H1 (cell line): ENCODE measurements at regions not wholly inside any gene's neighbourhood (a gene's known extent, or its start where the extent isn't known, plus 50 kb on each side); places are given as distances from the start of the nearest gene placed in this dataset.

Source experiments
- CTCF ChIA-PET: fragments of 300-600 bp; sonication (Branson Sonifier 250); formaldehyde crosslinking; loops from one replicate; lab custom pipeline; 2021; ENCODE audit not compliant: partially characterized antibody; lab: Charles Lee
- POLR2A ChIA-PET: fragments of 300-600 bp; sonication (Branson Sonifier 250); formaldehyde crosslinking; loops from one replicate; lab custom pipeline; 2021; ENCODE audit warnings: inconsistent platforms; ENCODE audit not compliant: partially characterized antibody; lab: Charles Lee
- DNase-seq, 2 experiments: peaks; one replicate each; pipeline versions ENCODE4 v3.0.0 to v3.0.0-alpha.2; 2010 to 2022; ENCODE audit warnings: low spot score in 2 of 2, low read depth in 1 of 2, mixed read lengths in 1 of 2
- FAIRE-seq: peaks from 2 replicates; lab custom pipeline; 2011; peaks lifted over from hg19 to GRCh38; lab: Jason Lieb, UNC
- H2AFZ ChIP-seq: 2 replicates; pipeline ENCODE4 v1.8.1; 2012; ENCODE audit warnings: low read length, inconsistent platforms
- H2AK5ac ChIP-seq: 2 replicates; pipeline ENCODE4 v1.6.1; 2013; ENCODE audit warnings: low read depth, low read length
- H2BK120ac ChIP-seq: replicated peaks from 2 replicates; pipeline ENCODE3; 2013; ENCODE audit warnings: low read depth, low read length, inconsistent platforms
- H2BK12ac ChIP-seq: 2 replicates; pipeline ENCODE4 v1.6.1; 2013; ENCODE audit warnings: low read depth, low read length
- H2BK15ac ChIP-seq: 2 replicates; pipeline ENCODE4 v1.6.1; 2013; ENCODE audit warnings: low read length
- H2BK20ac ChIP-seq: 2 replicates; pipeline ENCODE4 v1.6.1; 2013; ENCODE audit warnings: low read length
- H2BK5ac ChIP-seq: 2 replicates; pipeline ENCODE4 v1.6.1; 2013; ENCODE audit warnings: low read depth, low read length
- H3K14ac ChIP-seq: 2 replicates; pipeline ENCODE4 v1.6.1; 2013; ENCODE audit warnings: inconsistent platforms; ENCODE audit not compliant: insufficient read length
- H3K18ac ChIP-seq: 2 replicates; pipeline ENCODE4 v1.6.1; 2013; ENCODE audit warnings: low read length; ENCODE audit errors: extremely low read depth
- H3K23ac ChIP-seq: 2 replicates; pipeline ENCODE4 v1.6.1; 2013; ENCODE audit warnings: inconsistent platforms; ENCODE audit not compliant: insufficient read length
- H3K23me2 ChIP-seq: 2 replicates; pipeline ENCODE4 v1.6.1; 2013; ENCODE audit warnings: low read depth, low read length
- H3K27ac ChIP-seq: 2 replicates; pipeline ENCODE4 v1.6.1; 2011; ENCODE audit warnings: low read depth, low read length, inconsistent platforms
- H3K27me3 ChIP-seq, 4 experiments: replicated peaks in 1 of 4; 1 replicate in 1 of 4; 2 replicates in 3 of 4; pipeline versions ENCODE4 v1.6.1 to v1.8.1; 2011 to 2013; ENCODE audit warnings: low read length in 3 of 4, mild to moderate bottlenecking in 3 of 4, inconsistent platforms in 2 of 4, mixed read lengths in 2 of 4, moderate library complexity in 1 of 4; ENCODE audit not compliant: control insufficient read depth in 3 of 4, insufficient read depth in 3 of 4; ENCODE audit errors: extremely low read depth in 1 of 4
- H3K36me3 ChIP-seq, 4 experiments: 2 replicates each; pipeline versions ENCODE4 v1.6.1 to v1.8.1; 2011 to 2013; ENCODE audit warnings: mild to moderate bottlenecking in 4 of 4, low read length in 3 of 4, moderate library complexity in 2 of 4, control low read depth in 1 of 4, inconsistent platforms in 1 of 4; ENCODE audit not compliant: insufficient read depth in 4 of 4, control insufficient read depth in 2 of 4
- H3K4ac ChIP-seq: replicated peaks from 2 replicates; pipeline ENCODE3; 2013; ENCODE audit warnings: low read length, low read depth, mixed read lengths, inconsistent platforms; ENCODE audit not compliant: insufficient read length
- H3K4me1 ChIP-seq, 4 experiments: replicated peaks in 1 of 4; 1 replicate in 1 of 4; 2 replicates in 3 of 4; pipeline versions ENCODE4 v1.6.1 to v1.8.1; 2011 to 2013; ENCODE audit warnings: low read length in 3 of 4, inconsistent platforms in 2 of 4, mixed read lengths in 1 of 4; ENCODE audit not compliant: insufficient read depth in 4 of 4, control insufficient read depth in 3 of 4
- H3K4me2 ChIP-seq, 2 experiments: 2 replicates each; pipeline versions ENCODE4 v1.6.1 to v1.8.1; 2011 to 2013; ENCODE audit warnings: low read depth in 2 of 2, low read length in 2 of 2, control low read depth in 1 of 2, inconsistent platforms in 1 of 2, mild to moderate bottlenecking in 1 of 2; ENCODE audit not compliant: insufficient read depth in 1 of 2
- H3K4me3 ChIP-seq, 4 experiments: fragments of 200-600, 300-600 bp in 1 of 4; sonication (generic), shearing (Covaris generic), sonication (Bioruptor Twin) in 1 of 4; 2 replicates each; pipeline versions ENCODE4 v1.5.1 to v1.8.1; 2011 to 2016; ENCODE audit warnings: low read length in 4 of 4, low read depth in 3 of 4, control low read depth in 2 of 4, inconsistent platforms in 2 of 4, mild to moderate bottlenecking in 2 of 4, mixed read lengths in 1 of 4, moderate library complexity in 1 of 4; ENCODE audit not compliant: insufficient read depth in 2 of 4; ENCODE audit errors: extremely low read depth in 1 of 4
- H3K56ac ChIP-seq: replicated peaks from 2 replicates; pipeline ENCODE3; 2013; ENCODE audit warnings: low read depth, mild to moderate bottlenecking, mixed read lengths, low read length, inconsistent platforms; ENCODE audit not compliant: insufficient read length
- H3K79me1 ChIP-seq: 2 replicates; pipeline ENCODE4 v1.6.1; 2013; ENCODE audit warnings: low read depth, low read length, control low read depth
- H3K79me2 ChIP-seq, 2 experiments: 2 replicates each; pipeline versions ENCODE4 v1.6.1 to v1.8.1; 2012 to 2013; ENCODE audit warnings: low read length in 2 of 2, mild to moderate bottlenecking in 2 of 2, inconsistent platforms in 1 of 2; ENCODE audit not compliant: insufficient read depth in 2 of 2, control insufficient read depth in 1 of 2
- H3K9ac ChIP-seq, 4 experiments: replicated peaks in 1 of 4; 1 replicate in 1 of 4; 2 replicates in 3 of 4; pipeline versions ENCODE4 v1.6.1 to v1.8.1; 2011 to 2013; ENCODE audit warnings: low read depth in 3 of 4, low read length in 3 of 4, control low read depth in 2 of 4, mild to moderate bottlenecking in 2 of 4, moderate library complexity in 2 of 4, inconsistent platforms in 1 of 4; ENCODE audit errors: extremely low read depth in 1 of 4
- H3K9me3 ChIP-seq, 2 experiments: 2 replicates each; pipeline versions ENCODE4 v1.6.1 to v1.8.1; 2012 to 2013; ENCODE audit warnings: mild to moderate bottlenecking in 2 of 2, moderate library complexity in 2 of 2, control low read depth in 1 of 2, inconsistent platforms in 1 of 2, low read depth in 1 of 2, low read length in 1 of 2, mixed read lengths in 1 of 2; ENCODE audit not compliant: insufficient read depth in 2 of 2
- H4K20me1 ChIP-seq, 2 experiments: replicated peaks in 1 of 2; 2 replicates each; pipeline versions ENCODE3 to v1.8.1; 2011 to 2013; ENCODE audit warnings: inconsistent platforms in 2 of 2, low read length in 2 of 2, mild to moderate bottlenecking in 1 of 2; ENCODE audit not compliant: insufficient read depth in 2 of 2, control insufficient read depth in 1 of 2
- H4K5ac ChIP-seq: 2 replicates; pipeline ENCODE4 v1.6.1; 2013; ENCODE audit warnings: low read length, low read depth, mixed read lengths, inconsistent platforms; ENCODE audit not compliant: insufficient read length
- H4K8ac ChIP-seq: 2 replicates; pipeline ENCODE4 v1.8.0; 2013; ENCODE audit warnings: mild to moderate bottlenecking, moderate library complexity, low read length, inconsistent platforms; ENCODE audit not compliant: insufficient read depth; ENCODE audit errors: extremely low read depth
- H4K91ac ChIP-seq: replicated peaks from 2 replicates; pipeline ENCODE3; 2013; ENCODE audit warnings: low read length, mixed read lengths, inconsistent platforms; ENCODE audit not compliant: insufficient read length
- BRCA1 ChIP-seq: IDR thresholded peaks from 2 replicates; pipeline ENCODE4 v1.6.1; 2012; ENCODE audit warnings: low read depth, low read length, improper control_type of control experiment
- CBX5 ChIP-seq: fragments of 300-800, 300-1000 bp; sonication (generic); IDR thresholded peaks from 2 replicates; pipeline ENCODE4 v1.7.1; 2016; ENCODE audit warnings: antibody characterized with exemption, low read length, low read depth
- EZH2 ChIP-seq: fragments of 200-600 bp; sonication (generic); IDR thresholded peaks from 2 replicates; pipeline ENCODE4 v1.7.1; 2012; ENCODE audit warnings: low read depth, mild to moderate bottlenecking, moderate library complexity, low read length, inconsistent platforms; ENCODE audit not compliant: severe bottlenecking
- JUND ChIP-seq: IDR thresholded peaks from 2 replicates; pipeline ENCODE4 v1.6.1; 2011; ENCODE audit warnings: mild to moderate bottlenecking, improper control_type of control experiment, low read length
- SP1 ChIP-seq: IDR thresholded peaks from 2 replicates; pipeline ENCODE4 v1.6.1; 2011; ENCODE audit warnings: low read depth, low read length
- WGBS, 2 experiments: shearing (Covaris generic) in 1 of 2; methylation state at CpG; one replicate each; pipeline versions ENCODE4 v1.1.6 to v1.1.7; 2013 to 2015; ENCODE audit warnings: low lambda C conversion rate in 2 of 2, mixed read lengths in 2 of 2, inconsistent platforms in 1 of 2, low coverage in 1 of 2, missing lambda C conversion rate in 1 of 2; ENCODE audit not compliant: insufficient replicate concordance in 2 of 2, insufficient coverage in 1 of 2, insufficient read length in 1 of 2; ENCODE audit errors: extremely low coverage in 1 of 2, missing lambda C conversion rate in 1 of 2; 5-methylcytosine and 5-hydroxymethylcytosine counted together

GRCh38 chr5:129372025-129372424 lies 88.1 kb upstream of the ADAMTS19 start:
- Histone ChIP-seq H2BK5ac (no peak overlapping the region), H3K4ac (no peak overlapping the region), H3K18ac (no peak overlapping the region), H3K79me2 (no peaks in the 10 kb centered on the region), H3K23ac (no peak overlapping the region), H4K20me1 (no peaks in the 10 kb centered on the region), H2BK15ac (no peak overlapping the region), H3K27me3 (no peaks in the 10 kb centered on the region), H3K4me1 (no peaks in the 10 kb centered on the region), H3K27ac (no peak overlapping the region), H3K4me2 (no peak overlapping the region), H4K8ac (no peak overlapping the region), H3K14ac (no peak overlapping the region), H4K91ac (no peak overlapping the region), H3K23me2 (no peaks in the 10 kb centered on the region), H4K5ac (no peak overlapping the region), H2BK12ac (no peak overlapping the region), H2AFZ (no peak overlapping the region), H3K79me1 (no peaks in the 10 kb centered on the region), H3K36me3 (no peaks in the 10 kb centered on the region), H3K4me3 (no peak overlapping the region), H2AK5ac (no peak overlapping the region), H3K9me3 (no peaks in the 10 kb centered on the region), H3K9ac (no peak overlapping the region), H3K56ac (no peak overlapping the region), H2BK120ac (no peak overlapping the region), H2BK20ac (no peak overlapping the region)
- DNase-seq (no peak), FAIRE-seq (no peak)
- POLR2A ChIA-PET, result no interaction called here
- CTCF ChIA-PET, result interaction anchor here (2.0 kb wide), 1 partner anchor 13 kb away, joined by 5 read pairs; no protein-coding TSS in a partner anchor
- TF ChIP-seq CBX5, result no peak
- TF ChIP-seq BRCA1, result no peak
- no peak for TF ChIP-seq SP1
- no peak for TF ChIP-seq JUND
- no peak for TF ChIP-seq EZH2
- 81% methylated on average over 2 of the region's 2 CpGs; no CpG with 5 or more reads in 1 of the 2 experiments for WGBS, 2 experiments
